K562 (cell line): ENCODE measurements at regions not wholly inside any gene's neighbourhood (a gene's known extent, or its start where the extent isn't known, plus 50 kb on each side); places are given as distances from the start of the nearest gene placed in this dataset.

Experiments used
- ATAC-seq: fragments of 200-7000 bp; cut with Tn5 transposase; 3 replicates; pipeline ENCODE4 v1.9.1; 2020; ENCODE audit warnings: moderate library complexity
- BruUV-seq: library from RNA; stranded (reverse); fragments of 400-500 nt; replicated peaks from 2 replicates; lab custom pipeline; 2021; lab: Mats Ljungman, UMichigan
- CTCF ChIA-PET: fragments of 300-600 bp; formaldehyde crosslinking; extraction: SDS; loops from one replicate; lab custom pipeline; 2021; ENCODE audit warnings: low intra/inter-chr PET ratio; lab: Yijun Ruan, JAX
- POLR2A ChIA-PET: fragments of 300-600, 350-650 bp; sonication (Branson Sonifier 250); formaldehyde crosslinking; extraction: SDS; loops from one replicate; lab custom pipeline; 2021; ENCODE audit warnings: antibody characterized with exemption, inconsistent platforms; lab: Yijun Ruan, JAX
- DNase-seq, 4 experiments: peaks; one replicate each; pipeline versions ENCODE4 v3.0.0 to v3.0.0-alpha.2; 2011 to 2018; ENCODE audit warnings: low spot score in 3 of 4, mixed read lengths in 3 of 4; ENCODE audit errors: extremely low read depth in 1 of 4
- FAIRE-seq: peaks from 2 replicates; lab custom pipeline; 2011; peaks lifted over from hg19 to GRCh38; lab: Jason Lieb, UNC
- H2AFZ ChIP-seq: 2 replicates; pipeline ENCODE4 v1.6.0; 2011; ENCODE audit warnings: low read depth, low read length, control low read depth, inconsistent platforms
- H3K27ac ChIP-seq: fragments of 200-600 bp; 3 replicates; pipeline ENCODE4 v1.8.0; 2011; ENCODE audit warnings: low read depth, mild to moderate bottlenecking, control low read depth, inconsistent platforms, low read length, moderate library complexity, mixed read lengths; ENCODE audit errors: extremely low read depth
- H3K27me3 ChIP-seq, 2 experiments: fragments of 300-600 bp in 1 of 2; 2 replicates in 1 of 2; 3 replicates in 1 of 2; pipeline versions ENCODE4 v1.6.0 to v1.8.0; 2011; ENCODE audit warnings: inconsistent platforms in 2 of 2, low read length in 2 of 2, mild to moderate bottlenecking in 1 of 2, mixed read lengths in 1 of 2, moderate library complexity in 1 of 2; ENCODE audit not compliant: control insufficient read depth in 2 of 2, insufficient read depth in 2 of 2
- H3K36me3 ChIP-seq: fragments of 300-600 bp; 3 replicates; pipeline ENCODE4 v1.8.0; 2011; ENCODE audit warnings: mild to moderate bottlenecking, low read length, inconsistent platforms; ENCODE audit not compliant: control insufficient read depth, insufficient read depth
- H3K4me1 ChIP-seq, 2 experiments: fragments of 200-600 bp in 1 of 2; replicated peaks in 1 of 2; 2 replicates in 1 of 2; 3 replicates in 1 of 2; pipeline versions ENCODE4 v1.5.1 to v1.8.0; 2011; ENCODE audit warnings: inconsistent platforms in 2 of 2, low read length in 2 of 2, mild to moderate bottlenecking in 1 of 2, mixed read lengths in 1 of 2, moderate library complexity in 1 of 2; ENCODE audit not compliant: control insufficient read depth in 2 of 2, insufficient read depth in 2 of 2
- H3K4me2 ChIP-seq: 2 replicates; pipeline ENCODE4 v1.6.1; 2011; ENCODE audit warnings: low read length, control low read depth, inconsistent platforms, mixed read lengths; ENCODE audit not compliant: insufficient read depth
- H3K4me3 ChIP-seq: fragments of 200-600 bp; sonication (generic), shearing (Covaris generic); 2 replicates; pipeline ENCODE4 v1.5.1; 2016; ENCODE audit warnings: control low read depth, inconsistent platforms
- H3K79me2 ChIP-seq: fragments of 200-600 bp; 3 replicates; pipeline ENCODE4 v1.8.0; 2011; ENCODE audit warnings: low read length, inconsistent platforms; ENCODE audit not compliant: control insufficient read depth, insufficient read depth
- H3K9ac ChIP-seq, 2 experiments: 2 replicates each; pipeline versions ENCODE4 v1.6.0 to v1.6.1; 2011; ENCODE audit warnings: low read depth in 2 of 2, low read length in 2 of 2, control low read depth in 1 of 2, inconsistent platforms in 1 of 2, mild to moderate bottlenecking in 1 of 2, mixed read lengths in 1 of 2; ENCODE audit not compliant: insufficient read depth in 1 of 2
- H3K9me1 ChIP-seq: one replicate; pipeline ENCODE4 v1.6.0; 2011; ENCODE audit warnings: inconsistent platforms, mild to moderate bottlenecking, low read length, moderate library complexity; ENCODE audit not compliant: control insufficient read depth, insufficient read depth
- H3K9me3 ChIP-seq: replicated peaks from 2 replicates; pipeline ENCODE4 v1.5.1; 2011; ENCODE audit warnings: low read depth, low read length, inconsistent platforms; ENCODE audit not compliant: control insufficient read depth, insufficient read depth
- H4K20me1 ChIP-seq: replicated peaks from 2 replicates; pipeline ENCODE4 v1.6.1; 2011; ENCODE audit warnings: low read length, inconsistent platforms, mixed read lengths; ENCODE audit not compliant: control insufficient read depth, insufficient read depth
- ARID4B ChIP-seq: sonication (generic); formaldehyde crosslinking; IDR thresholded peaks from 2 replicates; pipeline ENCODE4 v1.8.0; 2022; ENCODE audit warnings: mild to moderate bottlenecking, missing genetic modification reagents
- ATF7 ChIP-seq: fragments of 450-650 bp; IDR thresholded peaks from 2 replicates; pipeline ENCODE4 v1.7.1; 2014; ENCODE audit warnings: mild to moderate bottlenecking, moderate library complexity
- ID3 ChIP-seq, 2 experiments: fragments of 250-450 bp in 1 of 2; fragments of 450-650 bp in 1 of 2; sonication (Bioruptor Pico) in 1 of 2; IDR thresholded peaks; 2 replicates each; pipeline versions ENCODE4 v1.6.1 to v1.8.0; 2016 to 2021; ENCODE audit warnings: mild to moderate bottlenecking in 2 of 2, moderate library complexity in 2 of 2, missing compliant biosample characterization in 1 of 2, missing genetic modification characterization in 1 of 2
- SMAD4 ChIP-seq: fragments of 250-450 bp; sonication (Bioruptor Pico); conservative IDR thresholded peaks from 2 replicates; pipeline ENCODE4 v1.8.0; 2021; ENCODE audit warnings: inconsistent platforms, mild to moderate bottlenecking, moderate library complexity
- ZBTB8A ChIP-seq: fragments of 450-650 bp; IDR thresholded peaks from 2 replicates; pipeline ENCODE4 v1.6.1; 2018; ENCODE audit warnings: mild to moderate bottlenecking, moderate library complexity; ENCODE audit not compliant: partially characterized antibody
- WGBS: fragments of 100-300 bp; shearing (Covaris generic); methylation state at CpG from one replicate; pipeline ENCODE4 v1.1.6; 2016; ENCODE audit warnings: low coverage, mixed read lengths; ENCODE audit not compliant: insufficient coverage; ENCODE audit errors: missing lambda C conversion rate; 5-methylcytosine and 5-hydroxymethylcytosine counted together
- in situ Hi-C: fragments of 300-500 bp; cut with MboI; formaldehyde crosslinking; loops from 4 replicates; pipeline ENCODE4 v1.15.0; 2018; ENCODE audit warnings: inconsistent platforms, mixed read lengths
- intact Hi-C: fragments of 100-400 bp; cut with micrococcal nuclease; formaldehyde crosslinking; loops from 2 replicates; pipeline ENCODE4 v1.14.2; 2022

- BruUV-seq, result no TSS peak
- FAIRE-seq, result no peak
- no peaks in the 10 kb centered on the region for H3K9me3 ChIP-seq
- TF ChIP-seq SMAD4 (CRISPR knock-in tag) (no peak), ARID4B (CRISPR knock-in tag) (no peak), ID3 (CRISPR knock-in tag; IDR thresholded peaks at IDR 0.05) (no peak), ID3 (tag; IDR thresholded peaks at IDR 0.05) (no peak), ZBTB8A (no peak), ATF7 (no peak)
- no peak for DNase-seq
- intact Hi-C loops (no loop called here), in situ Hi-C loops (no loop called here)
- ATAC-seq, result no peak
- H4K20me1 ChIP-seq, result no peaks in the 10 kb centered on the region
- POLR2A ChIA-PET, result interaction anchor here (0.9 kb wide), 1 partner anchor 17 kb away, joined by 3 read pairs; no protein-coding TSS in a partner anchor
- 4% methylated on average over 7 of the region's 7 CpGs for WGBS
- CTCF ChIA-PET, result no interaction called here
- no peak overlapping the region for H3K4me2 ChIP-seq
- no peak overlapping the region for H3K9ac ChIP-seq
- H3K4me3 ChIP-seq, result no peak overlapping the region
- H3K27me3 ChIP-seq, result 0 out of 5 replicates have a peak, but pooled peaks cover 0 to 3% of the 10 kb centered on the region in 2 experiments
- no peak overlapping the region for H2AFZ ChIP-seq
- H3K9me1 ChIP-seq, result no peaks in the 10 kb centered on the region
- H3K27ac ChIP-seq, result no peak overlapping the region
- H3K4me1 ChIP-seq, result no peaks in the 10 kb centered on the region
- no peaks in the 10 kb centered on the region for H3K79me2 ChIP-seq
- no peaks in the 10 kb centered on the region for H3K36me3 ChIP-seq
These were observed 240.3 kb upstream of the PELI2 start for GRCh38 chr14:55877942-55878341.
